Mesendoderm (in vitro differentiated cells): ENCODE measurements at regions not wholly inside any gene's neighbourhood (a gene's known extent, or its start where the extent isn't known, plus 50 kb on each side); places are given as distances from the start of the nearest gene placed in this dataset.

ENCODE experiments used
- DNase-seq: peaks from one replicate; pipeline ENCODE4 v3.0.0; 2013
- H2AK5ac ChIP-seq: 2 replicates; pipeline ENCODE4 v1.6.1; 2013; ENCODE audit warnings: low read length, inconsistent platforms
- H2BK120ac ChIP-seq: 2 replicates; pipeline ENCODE4 v1.6.1; 2013; ENCODE audit warnings: low read depth, mild to moderate bottlenecking, low read length, moderate library complexity, mixed read lengths
- H2BK15ac ChIP-seq: replicated peaks from 2 replicates; pipeline ENCODE4 v1.6.1; 2013; ENCODE audit warnings: low read depth, mild to moderate bottlenecking, moderate library complexity
- H2BK5ac ChIP-seq: 2 replicates; pipeline ENCODE4 v1.6.1; 2013; ENCODE audit warnings: low read length, inconsistent platforms
- H3K18ac ChIP-seq: 2 replicates; pipeline ENCODE4 v1.6.1; 2013; ENCODE audit warnings: mild to moderate bottlenecking, low read length, mixed read lengths
- H3K23ac ChIP-seq: one replicate; pipeline ENCODE4 v1.6.1; 2013; ENCODE audit warnings: low read length
- H3K27ac ChIP-seq: 2 replicates; pipeline ENCODE4 v1.5.1; 2013; ENCODE audit warnings: low read depth, mild to moderate bottlenecking, inconsistent platforms, low read length, moderate library complexity
- H3K27me3 ChIP-seq: 2 replicates; pipeline ENCODE4 v1.6.1; 2013; ENCODE audit warnings: low read length, control low read depth, mild to moderate bottlenecking, inconsistent platforms; ENCODE audit not compliant: insufficient read depth, poor library complexity
- H3K36me3 ChIP-seq: 2 replicates; pipeline ENCODE4 v1.6.1; 2013; ENCODE audit warnings: low read length, inconsistent platforms; ENCODE audit not compliant: control insufficient read depth, insufficient read depth
- H3K4ac ChIP-seq: one replicate; pipeline ENCODE4 v1.6.1; 2013; ENCODE audit warnings: low read depth, mild to moderate bottlenecking, low read length, moderate library complexity
- H3K4me1 ChIP-seq: 2 replicates; pipeline ENCODE4 v1.6.1; 2013; ENCODE audit warnings: low read depth, low read length, inconsistent platforms; ENCODE audit not compliant: control insufficient read depth
- H3K4me2 ChIP-seq: 2 replicates; pipeline ENCODE4 v1.6.1; 2013; ENCODE audit warnings: low read length
- H3K4me3 ChIP-seq: 2 replicates; pipeline ENCODE4 v1.5.1; 2013; ENCODE audit warnings: mild to moderate bottlenecking, low read length
- H3K56ac ChIP-seq: one replicate; pipeline ENCODE4 v1.6.1; 2013; ENCODE audit warnings: low read length
- H3K79me1 ChIP-seq: 2 replicates; pipeline ENCODE4 v1.6.1; 2013; ENCODE audit warnings: low read length, inconsistent platforms
- H3K79me2 ChIP-seq: 2 replicates; pipeline ENCODE4 v1.6.1; 2013; ENCODE audit warnings: mild to moderate bottlenecking, low read length; ENCODE audit not compliant: control insufficient read depth, insufficient read depth
- H3K9ac ChIP-seq: 2 replicates; pipeline ENCODE4 v1.6.1; 2013; ENCODE audit warnings: low read length, inconsistent platforms
- H4K5ac ChIP-seq: one replicate; pipeline ENCODE4 v1.6.1; 2013; ENCODE audit warnings: low read length
- H4K8ac ChIP-seq: one replicate; pipeline ENCODE4 v1.6.1; 2013; ENCODE audit warnings: low read depth, mild to moderate bottlenecking, control low read depth, low read length, moderate library complexity
- WGBS: extraction: QIAGEN DNeasy Blood & Tissue Kit; methylation state at CpG from one replicate; pipeline ENCODE4 v1.1.7; 2013; ENCODE audit warnings: low lambda C conversion rate, missing lambda C conversion rate; ENCODE audit not compliant: insufficient coverage; ENCODE audit errors: extremely low coverage; 5-methylcytosine and 5-hydroxymethylcytosine counted together

DNA sequence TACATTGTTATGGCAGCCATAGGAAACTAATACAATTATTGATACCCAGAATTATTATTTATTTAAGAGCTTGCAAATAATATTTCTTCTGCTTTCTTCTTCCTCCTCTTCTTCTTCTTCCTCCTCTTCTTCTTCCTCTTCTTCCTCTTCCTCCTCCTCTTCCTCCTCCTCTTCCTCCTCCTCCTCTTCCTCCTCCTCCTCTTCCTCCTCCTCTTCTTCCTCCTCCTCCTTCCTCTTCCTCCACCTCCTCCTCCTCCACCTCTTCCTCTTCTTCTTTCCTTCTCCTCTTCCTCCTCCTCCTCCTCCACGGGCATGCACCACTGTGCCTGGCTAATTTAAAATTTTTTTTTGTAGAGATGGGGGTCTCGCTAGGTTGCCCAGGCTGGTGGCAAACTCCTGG is 95.6 kb upstream of the BCAR3 start:
- no peaks in the 10 kb centered on the region for H3K27me3 ChIP-seq
- H2AK5ac ChIP-seq = no peak overlapping the region
- no peak overlapping the region for H3K18ac ChIP-seq
- H3K4me2 ChIP-seq = no peak overlapping the region
- H3K4ac ChIP-seq = no peak overlapping the region
- H3K27ac ChIP-seq = no peak overlapping the region
- H2BK120ac ChIP-seq = no peak overlapping the region
- H3K36me3 ChIP-seq = no peaks in the 10 kb centered on the region
- no peak overlapping the region for H3K9ac ChIP-seq
- no peak overlapping the region for H3K4me3 ChIP-seq
- no peak overlapping the region for H3K56ac ChIP-seq
- no peak overlapping the region for H2BK5ac ChIP-seq
- peaks cover 5% of the 10 kb centered on the region for H3K4me1 ChIP-seq
- H3K79me1 ChIP-seq = no peaks in the 10 kb centered on the region
- H2BK15ac ChIP-seq = no peak overlapping the region
- no peaks in the 10 kb centered on the region for H3K79me2 ChIP-seq
- H4K8ac ChIP-seq = no peak overlapping the region
- WGBS = no CpG with 5 or more reads among the region's 2 CpGs
- H4K5ac ChIP-seq = no peak overlapping the region
- DNase-seq = no peak
- no peak overlapping the region for H3K23ac ChIP-seq

GRCh38 chr1:93776728-93777127 is 95.1 kb upstream of the BCAR3 start:
- no peak overlapping the region for H4K5ac ChIP-seq
- H2BK15ac ChIP-seq = no peak overlapping the region
- WGBS = no CpG with 5 or more reads among the region's 3 CpGs
- H3K4me1 ChIP-seq = peaks cover 5% of the 10 kb centered on the region
- DNase-seq = no peak
- no peak overlapping the region for H2BK120ac ChIP-seq
- H3K56ac ChIP-seq = no peak overlapping the region
- no peak overlapping the region for H3K23ac ChIP-seq
- H3K4ac ChIP-seq = no peak overlapping the region
- no peaks in the 10 kb centered on the region for H3K79me1 ChIP-seq
- no peak overlapping the region for H3K9ac ChIP-seq
- H3K27me3 ChIP-seq = no peaks in the 10 kb centered on the region
- no peak overlapping the region for H4K8ac ChIP-seq
- no peak overlapping the region for H3K4me3 ChIP-seq
- H3K4me2 ChIP-seq = no peak overlapping the region
- H3K79me2 ChIP-seq = no peaks in the 10 kb centered on the region
- no peak overlapping the region for H3K27ac ChIP-seq
- no peak overlapping the region for H2AK5ac ChIP-seq
- no peak overlapping the region for H3K18ac ChIP-seq
- H2BK5ac ChIP-seq = no peak overlapping the region
- H3K36me3 ChIP-seq = no peaks in the 10 kb centered on the region

GRCh38 chr1:93775224-93775623 is 93.6 kb upstream of the BCAR3 start:
- H3K79me1 ChIP-seq = no peaks in the 10 kb centered on the region
- no peaks in the 10 kb centered on the region for H3K27me3 ChIP-seq
- no peak overlapping the region for H4K8ac ChIP-seq
- H3K4me2 ChIP-seq = no peak overlapping the region
- no peak overlapping the region for H3K27ac ChIP-seq
- H3K56ac ChIP-seq = peak overlapping the region; percentile 27
- no peak overlapping the region for H3K9ac ChIP-seq
- no peak overlapping the region for H2BK15ac ChIP-seq
- H2AK5ac ChIP-seq = no peak overlapping the region
- no peaks in the 10 kb centered on the region for H3K79me2 ChIP-seq
- H3K4me1 ChIP-seq = peaks cover 5% of the 10 kb centered on the region
- H3K23ac ChIP-seq = no peak overlapping the region
- H3K4ac ChIP-seq = no peak overlapping the region
- no peak for DNase-seq
- WGBS = no CpG with 5 or more reads among the region's 6 CpGs
- no peak overlapping the region for H4K5ac ChIP-seq
- H3K4me3 ChIP-seq = no peak overlapping the region
- H2BK120ac ChIP-seq = no peak overlapping the region
- no peaks in the 10 kb centered on the region for H3K36me3 ChIP-seq
- H3K18ac ChIP-seq = no peak overlapping the region
- H2BK5ac ChIP-seq = no peak overlapping the region

DNA sequence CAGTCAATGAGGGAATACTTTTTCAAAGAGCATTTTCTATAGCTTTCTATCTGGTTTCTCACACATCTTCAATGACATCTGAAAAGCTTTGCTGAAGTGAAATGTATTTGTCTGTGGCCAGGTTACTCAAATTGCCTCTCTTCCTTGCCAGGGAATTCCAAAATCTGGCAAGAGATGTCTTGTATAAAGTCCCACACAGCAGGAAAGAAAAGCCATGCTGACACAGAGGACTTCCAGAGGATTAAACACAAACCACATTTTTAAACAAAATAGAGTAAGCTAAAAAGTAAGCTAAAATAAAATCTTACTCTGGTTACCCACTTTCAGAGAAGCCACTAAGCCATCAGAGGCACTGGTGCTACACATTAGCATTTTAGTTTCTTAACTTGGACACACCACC is 93.1 kb upstream of the BCAR3 start:
- no peaks in the 10 kb centered on the region for H3K27me3 ChIP-seq
- H3K4me2 ChIP-seq = no peak overlapping the region
- H3K79me1 ChIP-seq = no peaks in the 10 kb centered on the region
- no peak overlapping the region for H4K8ac ChIP-seq
- H4K5ac ChIP-seq = no peak overlapping the region
- no peak overlapping the region for H3K9ac ChIP-seq
- H3K23ac ChIP-seq = no peak overlapping the region
- H3K4me1 ChIP-seq = peaks cover 6% of the 10 kb centered on the region
- no peak overlapping the region for H3K18ac ChIP-seq
- H2AK5ac ChIP-seq = no peak overlapping the region
- H3K4ac ChIP-seq = no peak overlapping the region
- H2BK120ac ChIP-seq = no peak overlapping the region
- no peak overlapping the region for H2BK15ac ChIP-seq
- no peak overlapping the region for H3K4me3 ChIP-seq
- no peak overlapping the region for H3K27ac ChIP-seq
- no peak for DNase-seq
- no peaks in the 10 kb centered on the region for H3K79me2 ChIP-seq
- H3K56ac ChIP-seq = no peak overlapping the region
- H3K36me3 ChIP-seq = no peaks in the 10 kb centered on the region
- H2BK5ac ChIP-seq = no peak overlapping the region

DNA sequence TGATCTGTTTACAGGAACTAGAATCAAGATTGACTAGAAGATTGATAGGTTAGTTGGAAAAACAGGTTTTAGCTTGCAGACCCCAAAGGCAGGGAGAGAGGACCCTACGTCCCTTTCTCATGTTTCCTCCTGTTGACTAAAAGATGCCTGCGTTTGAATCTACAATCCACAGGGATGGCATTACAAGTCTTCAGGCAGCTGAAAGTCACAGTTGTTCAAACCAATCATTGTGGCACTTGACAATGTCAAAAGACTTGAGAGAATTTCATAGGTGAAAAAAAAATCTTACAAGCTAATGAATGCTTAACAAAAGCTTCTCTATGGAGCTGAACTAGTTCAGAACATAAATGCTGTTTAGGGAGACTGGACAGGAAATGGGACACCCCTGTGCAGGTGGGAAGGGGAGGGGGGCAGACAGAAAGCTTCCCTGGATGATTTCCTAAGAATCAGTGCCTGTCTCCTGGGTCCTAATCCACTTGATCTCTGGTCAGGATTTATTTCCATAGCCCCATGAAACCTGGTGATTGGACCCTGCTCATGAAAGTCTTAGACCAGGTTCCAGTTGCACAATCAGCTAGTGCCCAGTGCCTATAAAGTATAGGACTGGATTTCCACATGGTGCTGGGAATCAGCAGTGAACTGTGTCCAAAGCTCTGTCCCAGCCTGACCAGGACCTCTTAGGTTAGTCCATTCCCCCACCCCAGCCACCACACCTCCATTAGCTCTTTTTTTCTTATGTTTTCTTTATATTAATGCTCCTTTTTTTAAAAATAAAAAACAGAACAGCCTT is 91.6 kb upstream of the BCAR3 start:
- no peak overlapping the region for H2BK5ac ChIP-seq
- no peak overlapping the region for H3K18ac ChIP-seq
- H3K9ac ChIP-seq = no peak overlapping the region
- no peak overlapping the region for H2BK120ac ChIP-seq
- no peak overlapping the region for H4K5ac ChIP-seq
- H3K79me2 ChIP-seq = no peaks in the 10 kb centered on the region
- no peak overlapping the region for H2AK5ac ChIP-seq
- H3K27ac ChIP-seq = no peak overlapping the region
- no peak for DNase-seq
- no peaks in the 10 kb centered on the region for H3K27me3 ChIP-seq
- H3K79me1 ChIP-seq = no peaks in the 10 kb centered on the region
- peaks cover 18% of the 10 kb centered on the region for H3K4me1 ChIP-seq
- no peak overlapping the region for H3K4me2 ChIP-seq
- H3K23ac ChIP-seq = no peak overlapping the region
- no peak overlapping the region for H3K4ac ChIP-seq
- no CpG with 5 or more reads among the region's 2 CpGs for WGBS
- no peak overlapping the region for H3K56ac ChIP-seq
- H2BK15ac ChIP-seq = no peak overlapping the region
- H3K36me3 ChIP-seq = no peaks in the 10 kb centered on the region
- no peak overlapping the region for H4K8ac ChIP-seq
- H3K4me3 ChIP-seq = no peak overlapping the region

DNA sequence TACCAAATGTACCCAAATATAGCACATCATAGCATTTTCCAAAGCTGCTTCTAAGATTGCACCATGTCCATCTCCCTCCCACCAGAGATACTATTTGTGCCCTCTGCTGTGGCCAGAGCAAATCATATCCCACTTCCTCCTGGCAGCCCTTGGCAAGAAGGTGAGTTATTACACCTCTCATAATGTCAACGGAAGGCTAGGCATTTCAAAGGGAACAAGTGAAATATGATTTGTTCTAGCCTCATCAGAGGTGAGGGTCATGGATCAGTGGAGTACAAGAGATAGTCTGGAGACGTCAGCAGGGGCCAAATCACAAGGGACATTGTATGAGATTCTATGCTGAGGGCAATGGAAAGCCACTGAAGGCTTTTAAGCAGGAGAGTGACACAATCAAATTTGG is 90.2 kb upstream of the BCAR3 start:
- Histone ChIP-seq H2BK15ac (no peak overlapping the region), H3K23ac (no peak overlapping the region), H3K56ac (no peak overlapping the region), H3K4ac (no peak overlapping the region), H4K8ac (no peak overlapping the region), H3K36me3 (no peaks in the 10 kb centered on the region), H3K27me3 (no peaks in the 10 kb centered on the region), H2BK5ac (no peak overlapping the region), H3K4me2 (no peak overlapping the region), H3K79me1 (no peaks in the 10 kb centered on the region), H3K27ac (no peak overlapping the region), H3K18ac (no peak overlapping the region), H3K9ac (no peak overlapping the region), H4K5ac (no peak overlapping the region), H2BK120ac (no peak overlapping the region), H3K79me2 (no peaks in the 10 kb centered on the region), H2AK5ac (no peak overlapping the region), H3K4me3 (no peak overlapping the region), H3K4me1 (peaks cover 25% of the 10 kb centered on the region)
- no CpG with 5 or more reads among the region's 2 CpGs for WGBS
- DNase-seq = no peak
